ENCODE measurements at regions not wholly inside any gene's neighbourhood (a gene's known extent, or its start where the extent isn't known, plus 50 kb on each side); places are given as distances from the start of the nearest gene placed in this dataset.

DNA sequence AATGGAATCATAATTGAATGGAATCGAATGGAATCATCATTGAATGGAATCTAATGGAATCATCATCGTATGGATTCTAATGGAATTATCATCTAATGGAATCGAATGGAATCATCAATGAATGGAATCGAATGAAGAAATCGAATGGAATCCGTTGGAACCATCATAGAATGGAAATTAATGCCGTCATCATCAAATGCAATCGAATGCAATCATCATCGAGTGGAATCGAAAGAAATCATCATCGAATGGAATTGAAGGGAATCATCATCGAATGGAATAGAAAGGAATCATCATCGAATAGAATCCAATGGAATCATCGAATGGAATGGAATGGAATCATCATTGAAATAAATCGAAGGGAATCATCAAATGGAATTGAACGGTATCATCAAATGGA is 217.2 kb downstream of the SHCBP1 start:
- TF ChIP-seq, protein P1, sequence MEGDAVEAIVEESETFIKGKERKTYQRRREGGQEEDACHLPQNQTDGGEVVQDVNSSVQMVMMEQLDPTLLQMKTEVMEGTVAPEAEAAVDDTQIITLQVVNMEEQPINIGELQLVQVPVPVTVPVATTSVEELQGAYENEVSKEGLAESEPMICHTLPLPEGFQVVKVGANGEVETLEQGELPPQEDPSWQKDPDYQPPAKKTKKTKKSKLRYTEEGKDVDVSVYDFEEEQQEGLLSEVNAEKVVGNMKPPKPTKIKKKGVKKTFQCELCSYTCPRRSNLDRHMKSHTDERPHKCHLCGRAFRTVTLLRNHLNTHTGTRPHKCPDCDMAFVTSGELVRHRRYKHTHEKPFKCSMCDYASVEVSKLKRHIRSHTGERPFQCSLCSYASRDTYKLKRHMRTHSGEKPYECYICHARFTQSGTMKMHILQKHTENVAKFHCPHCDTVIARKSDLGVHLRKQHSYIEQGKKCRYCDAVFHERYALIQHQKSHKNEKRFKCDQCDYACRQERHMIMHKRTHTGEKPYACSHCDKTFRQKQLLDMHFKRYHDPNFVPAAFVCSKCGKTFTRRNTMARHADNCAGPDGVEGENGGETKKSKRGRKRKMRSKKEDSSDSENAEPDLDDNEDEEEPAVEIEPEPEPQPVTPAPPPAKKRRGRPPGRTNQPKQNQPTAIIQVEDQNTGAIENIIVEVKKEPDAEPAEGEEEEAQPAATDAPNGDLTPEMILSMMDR (IDR thresholded peaks at IDR 0.05) = no peak
- TF ChIP-seq POLR2A (IDR thresholded peaks at IDR 0.05) = no peak

Measured in Peyer's patch (tissue), 4 donors.